Bronchial epithelial cell (primary cell): ENCODE measurements at regions not wholly inside any gene's neighbourhood (a gene's known extent, or its start where the extent isn't known, plus 50 kb on each side); places are given as distances from the start of the nearest gene placed in this dataset.

Experiments
- DNase-seq: peaks from one replicate; pipeline ENCODE4 v3.0.0-alpha.2; 2010; ENCODE audit warnings: low read depth
- FAIRE-seq: peaks from 2 replicates; lab custom pipeline; 2011; peaks lifted over from hg19 to GRCh38; lab: Jason Lieb, UNC
- H3K27me3 ChIP-seq: 2 replicates; pipeline ENCODE4 v1.5.1; 2011; ENCODE audit warnings: low read length; ENCODE audit not compliant: control insufficient read depth, insufficient read depth
- H3K36me3 ChIP-seq: 2 replicates; pipeline ENCODE4 v1.5.1; 2011; ENCODE audit warnings: low read length; ENCODE audit not compliant: control insufficient read depth, insufficient read depth
- H3K4me3 ChIP-seq: 2 replicates; pipeline ENCODE4 v1.5.1; 2011; ENCODE audit warnings: mild to moderate bottlenecking, low read depth, low read length, control low read depth
- CTCF ChIP-seq: IDR thresholded peaks from 2 replicates; pipeline ENCODE4 v1.5.1; 2011; ENCODE audit warnings: mild to moderate bottlenecking, moderate library complexity, low read length, control low read depth, inconsistent platforms; ENCODE audit not compliant: insufficient read depth, severe bottlenecking

DNA sequence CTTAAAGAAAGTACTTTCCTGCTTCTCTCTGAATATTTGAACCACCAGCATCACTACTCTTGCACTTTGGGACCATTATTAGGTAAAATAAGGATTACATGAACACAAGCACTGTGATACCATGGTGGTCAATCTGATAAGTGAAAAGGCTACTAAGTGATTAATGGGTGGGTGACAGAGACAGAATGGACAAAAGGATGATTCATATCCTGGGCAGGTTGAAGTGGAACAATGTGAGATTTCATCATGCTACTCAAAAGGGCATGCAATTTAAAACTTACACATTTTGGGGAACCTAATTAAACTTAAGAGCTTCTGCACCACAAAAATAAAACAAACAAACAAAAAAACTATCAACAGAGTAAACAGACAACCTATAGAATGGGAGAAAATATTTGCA, 172.0 kb upstream of the CD96 start:
- Histone ChIP-seq H3K36me3 (no peaks in the 10 kb centered on the region), H3K4me3 (no peak overlapping the region), H3K27me3 (no peaks in the 10 kb centered on the region)
- peak; percentile 54 for DNase-seq
- no peak for TF ChIP-seq CTCF
- FAIRE-seq = no peak

- FAIRE-seq = peak; percentile 52
- H3K27me3 ChIP-seq = no peaks in the 10 kb centered on the region
- DNase-seq = no peak
- H3K4me3 ChIP-seq = no peak overlapping the region
- no peak for TF ChIP-seq CTCF
- H3K36me3 ChIP-seq = no peaks in the 10 kb centered on the region
Observed at GRCh38 chr3:111373239-111373638, 168.8 kb upstream of the CD96 start.

GRCh38 chr3:111373861-111374260, 168.1 kb upstream of the CD96 start:
- FAIRE-seq = no peak
- DNase-seq = peak; percentile 68
- H3K27me3 ChIP-seq = no peaks in the 10 kb centered on the region
- H3K4me3 ChIP-seq = no peak overlapping the region
- no peaks in the 10 kb centered on the region for H3K36me3 ChIP-seq
- no peak for TF ChIP-seq CTCF

GRCh38 chr3:111385971-111386495, 156.0 kb upstream of the CD96 start:
- Histone ChIP-seq H3K4me3 (no peak overlapping the region), H3K36me3 (no peaks in the 10 kb centered on the region), H3K27me3 (no peaks in the 10 kb centered on the region)
- no peak for FAIRE-seq
- no peak for DNase-seq
- no peak for TF ChIP-seq CTCF

- no peak for TF ChIP-seq CTCF
- Histone ChIP-seq H3K4me3 (no peak overlapping the region), H3K27me3 (no peaks in the 10 kb centered on the region), H3K36me3 (no peaks in the 10 kb centered on the region)
- FAIRE-seq = peak; percentile 28
- DNase-seq = peak; percentile 88
Observed at GRCh38 chr3:111392894-111393398, 149.1 kb upstream of the CD96 start.

GRCh38 chr3:111412656-111413055, 129.3 kb upstream of the CD96 start:
- Histone ChIP-seq H3K4me3 (no peak overlapping the region), H3K27me3 (no peaks in the 10 kb centered on the region), H3K36me3 (no peaks in the 10 kb centered on the region)
- TF ChIP-seq CTCF = no peak
- FAIRE-seq (no peak), DNase-seq (peak; percentile 21)
